D721Med (cell line): ENCODE measurements at regions not wholly inside any gene's neighbourhood (a gene's known extent, or its start where the extent isn't known, plus 50 kb on each side); places are given as distances from the start of the nearest gene placed in this dataset.

Source experiments
- DNase-seq: peaks from one replicate; pipeline ENCODE4 v3.0.0; 2011; ENCODE audit warnings: low spot score; ENCODE audit not compliant: insufficient read length
- FAIRE-seq: peaks from 2 replicates; lab custom pipeline; 2011; peaks lifted over from hg19 to GRCh38; lab: Jason Lieb, UNC
- CTCF ChIP-seq: IDR thresholded peaks from 2 replicates; pipeline ENCODE4 v1.5.1; 2012; ENCODE audit warnings: mild to moderate bottlenecking, control low read depth; ENCODE audit not compliant: insufficient read depth; ENCODE audit errors: missing control alignments

- DNase-seq: no peak
- FAIRE-seq: no peak
- no peak for TF ChIP-seq CTCF
Measured at GRCh38 chr7:114158854-114159253, 240.0 kb upstream of the PPP1R3A start.

GRCh38 chr7:114158275-114158674 lies 239.5 kb upstream of the PPP1R3A start:
- DNase-seq (no peak), FAIRE-seq (no peak)
- TF ChIP-seq CTCF: no peak

GRCh38 chr7:114156178-114156577 lies 237.4 kb upstream of the PPP1R3A start:
- no peak for TF ChIP-seq CTCF
- DNase-seq (no peak), FAIRE-seq (no peak)

- FAIRE-seq: no peak
- DNase-seq: no peak
- TF ChIP-seq CTCF: no peak
Measured at GRCh38 chr7:114155116-114156110, 236.6 kb upstream of the PPP1R3A start.

GRCh38 chr7:114153700-114154099 lies 234.9 kb upstream of the PPP1R3A start:
- no peak for TF ChIP-seq CTCF
- DNase-seq (no peak), FAIRE-seq (no peak)

GRCh38 chr7:114152314-114152938 lies 233.6 kb upstream of the PPP1R3A start:
- TF ChIP-seq CTCF: no peak
- no peak for DNase-seq
- no peak for FAIRE-seq

GRCh38 chr7:114151777-114152176 lies 233.0 kb upstream of the PPP1R3A start:
- FAIRE-seq: no peak
- TF ChIP-seq CTCF: no peak
- DNase-seq: no peak
